Adrenal gland (tissue), 5 donors: ENCODE measurements at regions not wholly inside any gene's neighbourhood (a gene's known extent, or its start where the extent isn't known, plus 50 kb on each side); places are given as distances from the start of the nearest gene placed in this dataset.

ENCODE experiments used
- CTCF ChIP-seq, 6 experiments: fragments of 450-650 bp in 4 of 6; fragments of 200-600 bp in 2 of 6; sonication (generic) in 1 of 6; IDR thresholded peaks; 1 replicate in 5 of 6; 2 replicates in 1 of 6; pipeline versions ENCODE4 v1.5.1 to v1.8.0; 2016 to 2021; ENCODE audit warnings: antibody characterized with exemption in 6 of 6, mild to moderate bottlenecking in 2 of 6, moderate library complexity in 1 of 6
- POLR2A ChIP-seq, 2 donors: fragments of 450-650 bp; IDR thresholded peaks; one replicate each; pipeline ENCODE4 v1.6.1; 2017; ENCODE audit warnings: antibody characterized with exemption in 2 of 2, mild to moderate bottlenecking in 2 of 2, moderate library complexity in 1 of 2
- donor health status: DM: no; HTN: no; CAD: no.

GRCh38 chr3:187849016-187849654 is 103.9 kb upstream of the BCL6 start:
- no peak for TF ChIP-seq CTCF (IDR thresholded peaks at IDR 0.05)
- no peak for TF ChIP-seq POLR2A (IDR thresholded peaks at IDR 0.05)
